ENCODE measurements at regions not wholly inside any gene's neighbourhood (a gene's known extent, or its start where the extent isn't known, plus 50 kb on each side); places are given as distances from the start of the nearest gene placed in this dataset.

GRCh38 chr18:78445880-78446279 lies 533.7 kb upstream of the SALL3 start:
- no peak overlapping the region for H3K4me3 ChIP-seq (ENCODE audit: low read depth, low read length)
- DNase-seq (ENCODE audit: low read depth, low spot score), result no peak
- no peak for TF ChIP-seq CTCF (IDR thresholded peaks at IDR 0.05; ENCODE audit: low read depth, low read length)
- in situ Hi-C loops (cut with HindIII; ENCODE audit: low sequenced_read_pairs), result no loop called here

- no peak overlapping the region for H3K4me3 ChIP-seq (ENCODE audit: low read depth, low read length)
- no peak for DNase-seq (ENCODE audit: low read depth, low spot score)
- no peak for TF ChIP-seq CTCF (IDR thresholded peaks at IDR 0.05; ENCODE audit: low read depth, low read length)
- in situ Hi-C loops (cut with HindIII; ENCODE audit: low sequenced_read_pairs), result no loop called here
These were observed 532.4 kb upstream of the SALL3 start for GRCh38 chr18:78447211-78447610.

DNA sequence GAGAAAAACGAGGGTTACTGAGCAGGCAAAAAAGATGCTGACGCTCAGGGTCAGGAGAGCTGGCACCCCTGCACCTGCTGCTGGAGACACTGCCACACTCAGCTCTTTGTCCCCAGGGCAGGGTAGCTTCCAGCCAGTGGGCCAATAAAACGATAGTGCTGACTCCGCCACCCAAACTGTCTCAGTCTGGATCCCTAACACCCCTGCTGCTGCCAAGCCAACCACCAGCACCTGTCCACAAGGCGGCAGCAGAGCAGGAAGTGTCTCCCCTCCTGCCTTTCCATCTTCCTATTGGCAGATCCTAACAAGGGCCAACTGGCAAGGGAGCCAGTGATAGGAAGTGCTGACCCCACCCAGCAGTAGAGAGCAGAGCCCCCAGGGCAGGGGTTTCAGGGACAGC lies 531.5 kb upstream of the SALL3 start:
- TF ChIP-seq CTCF (IDR thresholded peaks at IDR 0.05; ENCODE audit: low read depth, low read length), result no peak
- in situ Hi-C loops (cut with HindIII; ENCODE audit: low sequenced_read_pairs), result no loop called here
- no peak overlapping the region for H3K4me3 ChIP-seq (ENCODE audit: low read depth, low read length)
- no peak for DNase-seq (ENCODE audit: low read depth, low spot score)

- no peak for DNase-seq (ENCODE audit: low read depth, low spot score)
- in situ Hi-C loops (cut with HindIII; ENCODE audit: low sequenced_read_pairs), result no loop called here
- no peak for TF ChIP-seq CTCF (IDR thresholded peaks at IDR 0.05; ENCODE audit: low read depth, low read length)
- no peak overlapping the region for H3K4me3 ChIP-seq (ENCODE audit: low read depth, low read length)
These were observed 531.0 kb upstream of the SALL3 start for GRCh38 chr18:78448591-78448990.

DNA sequence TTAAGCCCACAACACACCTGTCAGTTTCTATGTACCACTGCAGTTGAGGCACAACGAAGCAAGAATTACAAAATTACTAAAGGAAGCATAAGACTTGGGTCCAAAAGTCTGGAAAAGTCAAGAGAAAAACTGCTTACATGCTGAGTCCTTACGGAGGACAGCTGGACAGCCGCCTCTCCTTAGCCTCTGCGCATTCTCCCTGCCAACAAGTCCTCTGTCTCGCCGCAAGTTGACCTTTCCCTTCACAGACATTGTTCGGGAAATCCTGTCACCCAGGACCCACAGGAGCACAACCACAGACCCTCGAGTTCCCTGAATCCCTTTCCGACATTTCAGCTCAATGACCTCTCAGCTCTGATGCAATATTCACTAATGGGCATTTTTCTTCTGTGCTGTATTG lies 525.4 kb upstream of the SALL3 start:
- in situ Hi-C loops (cut with HindIII; ENCODE audit: low sequenced_read_pairs), result no loop called here
- H3K4me3 ChIP-seq (ENCODE audit: low read depth, low read length), result no peak overlapping the region
- no peak for TF ChIP-seq CTCF (IDR thresholded peaks at IDR 0.05; ENCODE audit: low read depth, low read length)
- DNase-seq (ENCODE audit: low read depth, low spot score), result no peak

DNA sequence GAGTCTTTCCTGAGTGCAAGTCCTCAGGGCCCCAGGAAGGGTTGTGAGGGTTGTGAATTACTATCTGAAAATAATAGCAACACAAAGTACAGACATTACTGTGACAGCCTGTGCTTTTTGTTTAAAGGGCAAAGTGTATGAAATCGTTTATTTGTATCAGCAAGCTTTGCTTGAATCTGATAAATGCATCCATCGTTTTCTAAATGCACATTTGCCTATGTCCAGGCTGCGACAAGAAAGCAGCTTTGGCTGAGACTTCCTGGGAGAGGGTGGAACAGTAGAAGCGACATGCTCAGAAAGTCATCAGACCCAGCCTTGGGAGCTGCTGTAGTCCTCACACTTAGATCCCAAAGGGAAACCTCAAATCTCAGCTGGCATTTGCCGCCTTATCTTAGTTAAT lies 524.2 kb upstream of the SALL3 start:
- DNase-seq (ENCODE audit: low read depth, low spot score), result no peak
- no peak for TF ChIP-seq CTCF (IDR thresholded peaks at IDR 0.05; ENCODE audit: low read depth, low read length)
- no peak overlapping the region for H3K4me3 ChIP-seq (ENCODE audit: low read depth, low read length)
- in situ Hi-C loops (cut with HindIII; ENCODE audit: low sequenced_read_pairs), result no loop called here

DNA sequence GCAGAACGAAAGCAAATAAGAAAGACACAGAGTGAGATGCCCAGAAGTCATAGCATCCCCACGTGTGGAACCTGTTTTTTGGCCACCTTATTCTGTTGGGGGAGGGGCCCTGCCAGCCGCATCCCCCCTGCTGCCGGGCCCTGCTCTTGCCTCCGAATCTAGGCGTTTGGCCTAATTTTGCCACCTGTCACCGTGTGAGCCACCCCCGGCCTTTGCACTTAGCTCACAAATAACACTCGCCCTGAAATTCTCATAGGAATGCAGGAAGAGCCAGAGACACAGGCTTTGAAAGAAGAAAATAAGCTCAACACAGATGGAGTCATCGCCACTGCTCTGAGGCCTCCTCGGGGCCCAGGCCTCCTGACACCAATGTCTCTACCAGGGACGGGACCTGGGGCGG lies 522.6 kb upstream of the SALL3 start:
- no peak overlapping the region for H3K4me3 ChIP-seq (ENCODE audit: low read depth, low read length)
- no peak for TF ChIP-seq CTCF (IDR thresholded peaks at IDR 0.05; ENCODE audit: low read depth, low read length)
- in situ Hi-C loops (cut with HindIII; ENCODE audit: low sequenced_read_pairs), result no loop called here
- no peak for DNase-seq (ENCODE audit: low read depth, low spot score)

All from astrocyte of the spinal cord (primary cell).